ENCODE measurements at regions not wholly inside any gene's neighbourhood (a gene's known extent, or its start where the extent isn't known, plus 50 kb on each side); places are given as distances from the start of the nearest gene placed in this dataset.

DNA sequence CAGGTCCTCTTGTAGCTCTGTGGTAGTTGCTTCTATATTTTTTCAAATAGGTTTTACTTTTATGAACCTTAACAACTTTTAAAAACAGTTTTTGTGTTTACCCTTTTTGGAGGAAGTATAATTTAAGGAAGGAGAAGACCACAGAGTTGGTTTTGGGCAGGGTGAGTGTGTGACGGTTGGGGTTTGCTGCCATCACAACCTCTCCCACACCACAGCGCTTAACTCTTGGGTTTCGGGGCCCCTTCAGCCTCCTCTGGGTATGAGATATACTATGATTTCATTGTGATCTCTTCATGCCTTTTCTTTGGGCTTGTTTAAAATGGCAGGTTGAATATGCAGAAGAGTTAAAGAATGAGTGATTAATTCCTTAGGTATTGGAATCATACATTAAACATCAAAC is 228.7 kb upstream of the CRY1 start:
- no peak for FAIRE-seq

DNA sequence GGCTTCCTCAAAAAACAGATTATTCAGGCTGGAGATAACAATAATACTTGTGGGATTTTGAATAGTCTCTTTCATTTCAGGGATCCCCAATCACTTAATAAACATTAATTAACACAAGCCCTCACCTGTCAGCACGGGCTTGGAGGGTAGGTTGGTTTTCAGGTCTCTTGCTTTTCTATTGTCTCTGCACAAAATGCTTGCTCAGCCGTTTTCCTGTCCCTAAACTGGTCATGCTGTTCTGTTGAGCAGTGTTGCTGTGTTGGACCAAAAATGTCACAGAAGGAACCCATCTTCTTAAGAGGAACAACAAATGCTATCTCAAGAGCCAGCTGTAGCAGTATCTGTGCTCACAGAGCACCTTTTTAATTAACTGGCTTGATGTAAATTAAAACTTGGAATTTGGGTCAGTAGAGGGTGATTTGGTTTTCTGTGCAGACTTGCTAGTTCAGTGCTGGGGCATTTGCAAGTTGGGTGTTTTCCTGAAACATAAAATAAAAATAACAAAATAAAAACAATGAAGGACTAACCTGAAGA is 231.8 kb upstream of the CRY1 start:
- FAIRE-seq = no peak

DNA sequence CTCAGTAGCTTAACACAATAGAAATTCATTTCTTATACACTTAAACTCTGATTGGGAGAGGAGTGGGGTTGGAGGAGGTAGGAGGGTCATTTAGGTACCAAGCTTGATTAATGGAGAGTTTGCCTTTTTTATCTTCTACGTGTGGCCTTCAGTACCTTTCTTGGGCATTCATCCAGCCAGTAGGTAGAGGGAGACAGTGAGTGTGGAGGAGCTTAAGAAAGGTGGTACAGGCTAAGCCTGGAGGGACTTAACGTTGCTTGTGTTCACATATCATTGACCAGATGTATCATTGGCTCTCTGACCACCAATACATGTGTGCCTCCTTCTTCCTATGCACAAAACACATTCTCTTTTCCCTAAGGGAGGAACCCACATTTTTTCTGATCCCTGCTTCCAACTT is 232.9 kb upstream of the CRY1 start:
- FAIRE-seq = no peak

DNA sequence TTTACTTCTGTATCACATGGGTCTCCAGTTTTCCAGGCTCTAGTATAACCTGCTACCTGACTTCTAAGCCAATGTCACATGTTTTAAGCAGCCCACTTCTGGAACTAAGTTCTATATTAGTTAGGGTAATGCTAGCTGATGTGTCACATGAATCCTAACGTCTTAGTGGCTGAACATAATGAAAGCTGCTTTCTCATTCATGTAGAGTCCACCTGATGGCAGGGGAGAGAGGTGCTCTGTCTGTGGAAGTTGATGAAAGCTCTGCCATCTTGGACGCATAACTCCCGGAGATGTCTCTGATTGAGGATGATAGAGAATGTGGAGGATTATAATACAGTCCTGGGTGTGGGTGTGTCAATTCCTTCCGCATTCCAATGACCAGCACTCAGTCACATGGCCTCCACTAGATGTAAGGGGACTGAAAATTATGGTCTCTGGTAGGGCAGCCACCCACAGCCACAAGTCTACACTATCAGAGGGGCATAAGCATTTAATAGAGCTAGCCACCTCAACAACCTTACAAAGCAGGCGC is 234.4 kb upstream of the CRY1 start:
- FAIRE-seq = no peak

- no peak for FAIRE-seq
These were observed 235.2 kb upstream of the CRY1 start for GRCh38 chr12:107328442-107329133.

DNA sequence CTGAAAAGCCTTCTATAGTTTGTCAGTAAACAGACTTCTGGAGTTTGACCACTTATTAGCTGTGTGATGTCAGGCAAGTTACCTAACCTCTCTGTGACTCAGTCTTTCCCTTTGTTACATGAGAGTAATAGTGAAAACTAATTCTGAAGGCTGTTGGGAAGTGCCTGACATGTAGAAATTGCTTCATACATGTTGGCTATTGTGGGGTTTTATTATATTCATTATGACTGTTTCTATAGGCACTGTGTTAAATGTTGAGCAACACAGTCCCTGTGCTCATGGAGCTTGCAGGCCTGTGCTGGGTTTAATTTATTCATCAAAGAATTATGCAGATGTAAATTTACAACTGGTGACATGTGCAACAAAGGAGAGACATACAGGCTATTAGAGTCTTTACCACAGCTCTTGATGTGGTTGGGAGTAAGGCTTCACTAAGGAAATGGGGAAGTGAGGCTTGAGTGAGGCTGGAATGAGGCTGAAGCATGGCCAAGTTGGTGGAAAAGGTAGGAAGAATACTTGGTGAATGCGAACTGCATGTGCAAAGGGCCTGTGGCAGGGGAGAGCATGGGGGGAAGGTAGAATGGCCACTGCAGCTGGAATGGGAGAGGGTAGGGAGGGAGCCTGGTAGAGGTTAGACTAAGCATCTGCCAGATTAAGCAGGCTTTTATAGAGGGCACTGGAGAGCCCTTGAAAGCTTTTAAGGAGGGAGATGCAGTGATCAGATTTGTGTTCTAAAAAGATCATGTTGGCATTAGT is 236.4 kb upstream of the CRY1 start:
- FAIRE-seq = no peak

- no peak for FAIRE-seq
These were observed 237.6 kb upstream of the CRY1 start for GRCh38 chr12:107330831-107331431.

DNA sequence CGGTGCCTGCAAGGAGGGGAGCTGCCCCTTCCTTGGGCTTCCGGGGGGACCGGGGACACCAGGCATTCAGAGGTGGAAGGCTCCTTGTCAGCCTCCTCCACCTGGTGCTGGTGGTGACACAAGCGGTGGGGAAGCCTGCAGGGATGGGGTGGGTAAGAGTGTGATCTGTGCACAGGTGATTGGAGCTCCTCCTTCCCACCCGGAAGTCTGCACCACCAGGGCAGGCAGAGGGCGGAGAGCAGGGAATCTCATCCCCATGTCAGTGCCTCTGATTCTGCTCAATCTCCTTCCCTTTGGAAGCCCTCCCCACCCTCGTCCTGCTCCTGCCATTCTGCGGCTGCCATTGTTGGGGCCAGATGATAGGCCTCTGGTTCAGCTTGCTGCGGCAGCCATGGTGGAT is 238.1 kb upstream of the CRY1 start:
- FAIRE-seq = no peak

DNA sequence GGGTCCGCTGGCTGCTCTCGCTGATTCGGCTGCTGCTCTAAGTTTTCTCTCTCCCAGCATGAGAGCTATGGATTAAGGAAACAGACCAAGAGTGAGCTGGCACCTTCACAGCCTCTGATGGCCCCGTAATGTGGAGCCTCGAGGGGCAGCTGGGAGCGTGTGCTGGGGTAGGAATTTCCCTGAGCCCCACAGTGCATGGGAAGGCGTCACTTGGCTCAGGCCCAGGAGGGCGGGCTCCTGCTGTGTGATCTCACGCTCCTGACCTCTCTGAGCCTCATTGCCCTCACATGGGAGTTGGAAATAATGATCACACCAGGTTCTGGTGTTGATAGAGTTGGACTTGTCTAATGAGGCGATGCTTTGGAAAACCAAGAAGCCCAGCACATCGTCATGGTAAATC is 238.6 kb upstream of the CRY1 start:
- FAIRE-seq = no peak

- no peak for FAIRE-seq
These were observed 239.4 kb upstream of the CRY1 start for GRCh38 chr12:107332743-107333142.

- FAIRE-seq = no peak
These were observed 242.6 kb upstream of the CRY1 start for GRCh38 chr12:107335802-107336570.

DNA sequence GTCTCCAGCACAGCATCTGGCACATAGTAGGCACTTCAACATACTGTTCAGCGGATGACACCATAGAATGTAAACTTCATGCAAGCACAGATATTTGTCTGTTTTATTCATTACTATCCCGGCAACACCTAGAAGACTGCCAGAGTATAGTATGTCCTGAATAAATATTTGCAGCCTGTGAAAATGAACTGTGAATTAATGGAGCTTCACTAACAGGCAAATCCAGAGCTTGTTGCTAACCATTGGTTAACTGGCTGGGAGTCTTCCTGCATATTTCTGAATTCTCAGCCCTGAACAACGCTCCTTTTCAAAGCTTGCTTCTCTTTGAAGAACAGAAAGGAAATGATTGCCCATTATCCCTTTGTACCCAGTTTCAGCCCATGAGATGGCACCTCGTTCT is 243.3 kb upstream of the CRY1 start:
- FAIRE-seq = peak; percentile 81

GRCh38 chr12:107337346-107338095 is 244.2 kb upstream of the CRY1 start:
- FAIRE-seq = no peak

GRCh38 chr12:107339487-107339886 is 246.1 kb upstream of the CRY1 start:
- FAIRE-seq = no peak

GRCh38 chr12:107339932-107340331 is 246.6 kb upstream of the CRY1 start:
- no peak for FAIRE-seq

GRCh38 chr12:107340898-107341297 is 247.5 kb upstream of the CRY1 start:
- no peak for FAIRE-seq

DNA sequence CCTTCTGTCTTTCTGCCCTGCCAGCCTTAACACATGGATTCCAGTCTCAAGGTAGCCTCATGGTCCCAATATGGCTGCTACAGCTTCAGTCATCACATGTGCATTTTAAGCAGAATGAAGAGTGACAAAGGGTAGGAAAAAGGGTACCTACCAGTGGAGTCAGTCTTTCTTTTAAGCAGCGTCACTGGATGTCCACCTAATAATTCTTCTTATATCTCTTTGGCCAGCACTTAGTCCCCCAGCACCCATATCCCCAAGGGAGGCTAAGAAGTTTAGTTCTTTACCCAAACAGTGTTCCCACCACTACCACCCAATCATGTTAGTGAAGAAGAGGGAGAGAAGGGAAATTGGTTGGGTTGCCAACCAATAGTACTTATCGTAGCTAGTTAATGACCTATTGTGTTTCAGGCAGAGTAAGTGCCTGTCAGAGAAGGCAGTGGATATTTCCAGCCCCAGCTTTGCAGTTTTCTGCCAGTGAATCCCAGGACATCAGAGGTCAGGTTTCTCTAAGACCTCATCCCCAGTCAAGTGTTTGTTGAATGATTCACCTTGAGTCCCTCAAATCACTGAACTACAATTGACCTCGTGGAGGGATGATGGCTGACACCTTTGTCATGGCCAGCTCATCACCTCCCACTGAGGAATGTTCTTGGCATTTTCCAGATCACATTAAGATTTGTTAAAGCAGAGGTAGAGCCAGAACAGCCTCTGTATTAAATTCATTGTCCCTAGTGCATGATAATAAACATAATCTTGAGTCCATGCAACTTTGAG is 250.9 kb upstream of the CRY1 start:
- FAIRE-seq = no peak

- no peak for FAIRE-seq
These were observed 253.9 kb upstream of the CRY1 start for GRCh38 chr12:107347261-107347660.

- FAIRE-seq = no peak
These were observed 255.8 kb upstream of the CRY1 start for GRCh38 chr12:107349008-107349747.

GRCh38 chr12:107349839-107350238 is 256.5 kb upstream of the CRY1 start:
- FAIRE-seq = no peak

GRCh38 chr12:107351109-107351508 is 257.8 kb upstream of the CRY1 start:
- FAIRE-seq = no peak

All from islet of Langerhans (tissue), 1 donor.